ENCODE measurements at regions not wholly inside any gene's neighbourhood (a gene's known extent, or its start where the extent isn't known, plus 50 kb on each side); places are given as distances from the start of the nearest gene placed in this dataset.

- DNase-seq: no peak
Observed at GRCh38 chr16:85463672-85464382, 149.3 kb upstream of the GSE1 start.

DNA sequence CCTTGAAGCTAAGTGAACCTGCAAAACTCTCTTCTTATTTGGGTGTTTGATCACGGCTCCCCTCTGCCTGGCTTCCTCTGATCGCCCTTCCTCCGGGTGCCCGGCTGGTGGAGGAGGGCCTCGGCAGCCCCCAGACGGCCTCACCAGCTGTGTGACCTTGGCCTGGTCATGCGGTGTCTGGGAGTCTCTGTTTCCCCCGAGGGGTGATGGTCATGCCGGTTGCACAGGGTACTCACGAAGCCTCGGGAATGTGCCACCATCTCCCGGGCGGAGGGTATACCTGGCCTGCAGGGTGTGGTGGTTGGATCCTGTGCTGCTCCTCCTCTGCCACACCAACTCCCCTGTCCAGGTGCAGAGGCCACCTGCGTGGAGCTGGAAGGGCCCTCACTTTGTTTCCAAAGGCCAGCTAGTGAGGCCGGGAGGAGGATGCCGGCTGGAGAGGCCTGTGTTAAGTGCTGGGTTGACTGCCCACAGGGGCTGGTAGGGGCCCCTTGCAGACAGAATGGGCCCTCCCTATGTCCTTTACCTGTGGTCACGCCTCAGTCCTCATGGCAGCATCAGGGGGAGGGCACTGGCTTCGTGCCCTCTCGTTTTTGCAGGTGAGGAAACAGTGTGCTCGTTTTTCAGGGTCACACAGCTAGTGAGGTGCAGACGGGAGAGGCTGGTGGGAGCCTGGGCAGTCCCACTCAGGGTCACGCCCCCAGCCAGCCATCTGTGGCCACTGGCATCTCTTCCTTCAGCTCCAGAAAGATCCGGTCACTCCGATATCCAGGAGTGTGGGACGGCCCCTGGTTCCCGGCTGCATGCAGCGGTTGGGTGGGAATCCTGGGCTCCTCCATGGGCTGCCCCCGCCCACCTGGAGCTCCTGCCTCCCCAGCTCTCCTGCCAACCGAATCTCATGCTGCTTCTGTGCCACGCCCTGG, 148.5 kb upstream of the GSE1 start:
- DNase-seq: no peak

DNA sequence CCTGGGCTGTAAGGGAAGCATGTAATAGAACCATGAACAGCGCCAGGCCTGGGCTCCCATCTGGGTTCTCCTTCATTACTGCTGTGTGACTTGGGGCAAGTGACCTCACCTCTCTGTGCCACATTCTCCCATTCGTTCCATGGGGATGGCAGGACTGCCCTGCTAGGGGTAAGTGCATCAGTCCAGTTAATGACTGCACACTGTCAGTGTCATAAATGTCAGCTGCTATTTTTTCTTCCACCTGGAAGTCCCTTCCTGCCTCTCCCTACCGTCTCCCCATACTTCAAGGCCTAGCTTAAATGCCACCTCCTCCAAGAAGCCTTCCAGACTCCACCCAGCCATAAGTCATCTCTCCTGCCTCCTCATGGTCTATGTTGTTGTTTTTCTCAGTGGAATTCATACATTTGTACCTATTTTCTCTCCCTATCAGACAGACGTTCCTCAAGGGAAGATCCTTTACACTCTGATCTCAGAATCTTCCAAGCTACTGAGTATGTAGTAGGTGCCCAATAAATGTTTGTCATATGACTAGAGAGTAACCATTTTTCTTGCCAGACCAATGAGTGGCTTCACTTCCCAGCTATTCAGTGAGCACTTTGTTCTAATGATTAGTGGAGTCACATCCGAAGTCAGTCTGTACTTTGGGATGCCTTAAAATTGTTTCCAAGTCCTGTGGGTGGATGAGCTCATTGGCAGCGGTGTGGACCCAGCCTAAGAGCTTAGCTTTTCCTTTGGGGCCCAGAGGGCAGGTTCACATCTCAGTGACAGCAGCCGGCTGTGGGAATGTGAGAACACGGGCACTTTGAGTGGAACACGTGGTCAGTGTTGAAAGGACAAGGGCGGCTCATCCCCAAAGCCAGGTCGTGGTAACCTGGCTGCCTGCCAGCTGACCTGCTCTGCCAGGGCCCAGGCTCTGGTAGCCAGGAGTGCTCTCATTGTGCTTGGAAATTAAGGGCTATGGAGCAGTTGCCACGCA, 147.5 kb upstream of the GSE1 start:
- DNase-seq: no peak

GRCh38 chr16:85466304-85466700, 146.8 kb upstream of the GSE1 start:
- no peak for DNase-seq

DNA sequence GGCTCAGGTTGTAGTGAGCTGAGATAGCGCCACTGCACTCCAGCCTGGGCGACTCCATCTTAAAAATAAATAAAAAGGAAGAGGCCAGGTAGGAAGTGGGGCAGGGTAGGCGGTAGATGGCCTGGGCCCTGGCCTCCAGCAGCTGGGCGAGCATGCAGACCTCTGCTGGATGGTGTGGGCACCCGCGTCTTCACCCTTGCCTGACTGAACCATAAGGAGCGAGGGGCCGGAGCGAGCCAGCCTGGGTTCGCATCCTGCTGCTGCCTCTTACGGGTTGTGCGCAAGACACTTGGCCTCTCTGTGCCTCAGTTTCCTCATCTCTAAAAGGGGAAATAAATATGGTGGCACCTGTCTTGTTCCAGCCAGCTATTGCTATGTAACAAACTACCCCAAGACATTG, 146.1 kb upstream of the GSE1 start:
- no peak for DNase-seq

DNA sequence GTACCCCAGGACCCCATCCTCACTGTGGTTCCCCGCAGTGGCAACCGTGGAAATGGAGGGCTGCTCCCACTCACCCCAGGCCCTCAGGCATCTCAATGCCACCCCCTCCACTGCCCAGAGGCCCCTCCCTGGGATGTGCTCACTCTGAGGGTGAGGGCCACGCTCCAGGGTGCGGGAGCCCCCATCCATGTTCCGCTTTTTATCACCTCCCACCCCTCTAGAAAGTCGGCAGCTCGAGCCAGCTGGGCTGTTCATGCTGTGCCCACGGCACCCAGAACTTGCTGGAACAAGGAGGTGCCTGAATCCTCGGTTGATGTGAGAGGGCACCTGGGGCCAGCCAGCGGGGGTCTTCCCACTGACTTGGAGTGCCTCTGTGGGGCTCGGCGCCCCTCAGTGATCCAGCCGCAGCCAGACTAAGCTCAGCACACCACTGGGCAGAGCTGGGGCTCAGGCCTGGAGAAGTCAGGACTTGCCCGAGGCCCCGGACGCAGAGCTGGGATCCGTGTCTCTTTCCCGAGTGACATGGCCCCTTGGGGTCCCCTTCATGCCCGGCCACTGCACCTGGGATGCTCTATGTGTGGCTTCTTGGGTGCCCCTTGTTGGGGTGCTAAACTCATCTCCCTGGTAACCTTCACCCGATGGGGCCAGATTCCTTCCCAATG, 143.1 kb upstream of the GSE1 start:
- no peak for DNase-seq

DNA sequence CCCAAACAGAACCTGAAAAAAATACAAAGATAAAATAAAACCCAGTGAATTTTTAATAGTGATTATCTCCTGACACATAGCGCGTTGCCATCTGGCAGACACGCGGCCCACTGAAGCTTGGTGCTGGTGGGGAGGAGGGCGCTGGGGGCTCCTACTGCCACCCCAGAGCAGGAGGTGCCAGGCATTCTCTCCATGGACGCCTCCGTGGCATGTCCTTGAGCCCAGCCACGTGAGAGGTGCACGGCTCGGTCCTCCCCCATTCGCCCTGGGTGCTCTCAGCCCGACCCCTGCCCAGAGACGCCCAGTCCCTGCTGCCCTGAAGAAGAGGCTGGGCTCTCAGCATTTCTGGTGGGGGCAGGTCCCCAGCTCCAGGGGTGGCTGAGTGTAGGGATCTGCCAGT, 142.2 kb upstream of the GSE1 start:
- no peak for DNase-seq

GRCh38 chr16:85471469-85472431, 141.4 kb upstream of the GSE1 start:
- no peak for DNase-seq

GRCh38 chr16:85472514-85472913, 140.6 kb upstream of the GSE1 start:
- DNase-seq: no peak

DNA sequence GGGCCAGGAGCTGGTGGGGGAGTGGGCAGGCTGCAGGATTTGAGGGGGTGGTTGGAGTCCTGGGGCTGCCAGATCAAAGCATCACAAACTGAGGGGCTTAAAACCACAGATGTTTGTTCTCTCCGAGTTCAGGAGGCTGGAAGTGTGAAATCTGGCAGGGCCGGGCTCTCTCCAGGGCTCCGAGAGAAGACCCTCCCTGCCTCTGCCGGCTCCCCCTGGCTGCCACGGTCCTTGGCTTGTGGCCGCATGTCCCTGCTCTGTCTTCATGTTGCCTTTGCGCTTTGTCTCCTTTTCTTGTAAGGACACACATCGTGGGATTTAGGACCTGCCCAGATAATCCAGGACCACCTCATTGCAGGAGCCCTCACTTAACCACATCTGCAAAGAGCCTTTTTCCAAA, 139.8 kb upstream of the GSE1 start:
- no peak for DNase-seq

DNA sequence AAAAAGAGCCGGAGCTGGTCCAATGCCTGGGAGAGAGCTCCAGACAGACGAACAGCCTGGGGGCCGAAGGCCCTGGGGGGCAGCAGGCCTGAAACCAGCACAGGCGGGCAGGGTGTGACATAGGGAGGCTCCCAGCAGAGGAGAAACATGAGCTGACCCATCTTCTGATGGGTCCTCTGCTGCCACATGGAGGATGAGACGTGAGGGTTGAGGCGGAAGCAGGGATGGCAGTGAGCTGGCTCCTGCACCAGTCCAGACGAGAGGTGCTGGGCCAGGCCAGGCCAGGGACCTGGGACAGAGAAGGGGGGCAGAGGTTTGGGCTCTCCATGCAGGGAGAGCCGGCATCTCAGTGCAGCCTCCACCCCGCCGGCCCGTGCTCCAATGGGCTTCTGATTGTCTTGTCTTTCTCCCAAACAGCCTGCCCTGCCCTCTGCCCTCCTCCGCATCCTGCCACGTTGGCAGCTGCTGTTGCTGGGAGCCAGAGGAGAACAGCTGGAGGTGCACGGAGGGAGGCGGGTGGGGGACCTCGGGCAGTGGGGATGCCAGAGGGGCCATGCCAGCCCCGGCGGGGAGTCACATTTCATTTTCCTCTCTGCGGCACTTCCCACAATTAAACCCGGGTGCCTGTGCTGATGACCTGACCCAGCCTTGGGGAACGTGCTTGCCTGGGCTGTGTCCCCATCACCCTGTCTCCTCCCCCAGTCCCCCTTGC, 139.1 kb upstream of the GSE1 start:
- no peak for DNase-seq

- no peak for DNase-seq
Observed at GRCh38 chr16:85474621-85475217, 138.4 kb upstream of the GSE1 start.

DNA sequence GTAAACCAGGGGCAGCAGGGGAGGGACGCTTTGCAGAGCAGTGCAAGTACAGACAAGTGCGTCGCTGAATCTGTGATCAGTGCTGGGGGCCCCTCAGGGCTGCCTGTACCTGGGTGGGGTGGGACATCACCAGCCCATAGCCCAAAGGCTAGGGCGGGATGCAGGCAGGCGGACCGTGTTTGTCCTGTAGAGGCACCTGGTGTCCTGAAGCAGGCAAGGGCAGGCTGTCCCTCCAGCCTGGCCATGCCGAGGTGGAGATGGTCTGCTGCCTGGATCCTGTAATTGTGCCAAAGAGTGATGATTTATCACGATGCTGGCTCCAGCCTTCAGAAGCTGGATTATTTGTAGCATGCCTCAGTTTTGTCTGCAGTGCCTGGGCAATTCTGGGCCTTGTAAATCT, 137.9 kb upstream of the GSE1 start:
- no peak for DNase-seq

- DNase-seq: no peak
Observed at GRCh38 chr16:85475691-85476300, 137.3 kb upstream of the GSE1 start.

DNA sequence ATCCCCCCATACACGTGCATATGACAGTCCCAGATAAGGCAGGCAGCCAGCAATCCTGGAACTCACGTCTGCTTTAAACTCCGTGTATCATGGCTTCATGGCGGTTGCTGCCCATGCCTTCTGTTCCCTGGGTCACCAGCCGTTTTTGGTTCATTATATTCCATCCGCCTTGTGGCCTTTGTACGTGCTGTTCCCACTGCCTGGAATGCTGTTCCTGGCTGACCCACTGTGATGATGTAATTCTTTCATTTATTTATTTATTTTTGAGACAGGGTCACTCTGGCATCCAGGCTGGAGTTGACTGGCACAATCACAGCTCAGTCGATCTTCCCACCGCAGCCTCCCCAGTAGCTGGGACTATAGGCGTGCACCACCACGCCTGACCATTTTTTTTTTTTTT, 136.7 kb upstream of the GSE1 start:
- DNase-seq: no peak

GRCh38 chr16:85477801-85478363, 135.2 kb upstream of the GSE1 start:
- no peak for DNase-seq

DNA sequence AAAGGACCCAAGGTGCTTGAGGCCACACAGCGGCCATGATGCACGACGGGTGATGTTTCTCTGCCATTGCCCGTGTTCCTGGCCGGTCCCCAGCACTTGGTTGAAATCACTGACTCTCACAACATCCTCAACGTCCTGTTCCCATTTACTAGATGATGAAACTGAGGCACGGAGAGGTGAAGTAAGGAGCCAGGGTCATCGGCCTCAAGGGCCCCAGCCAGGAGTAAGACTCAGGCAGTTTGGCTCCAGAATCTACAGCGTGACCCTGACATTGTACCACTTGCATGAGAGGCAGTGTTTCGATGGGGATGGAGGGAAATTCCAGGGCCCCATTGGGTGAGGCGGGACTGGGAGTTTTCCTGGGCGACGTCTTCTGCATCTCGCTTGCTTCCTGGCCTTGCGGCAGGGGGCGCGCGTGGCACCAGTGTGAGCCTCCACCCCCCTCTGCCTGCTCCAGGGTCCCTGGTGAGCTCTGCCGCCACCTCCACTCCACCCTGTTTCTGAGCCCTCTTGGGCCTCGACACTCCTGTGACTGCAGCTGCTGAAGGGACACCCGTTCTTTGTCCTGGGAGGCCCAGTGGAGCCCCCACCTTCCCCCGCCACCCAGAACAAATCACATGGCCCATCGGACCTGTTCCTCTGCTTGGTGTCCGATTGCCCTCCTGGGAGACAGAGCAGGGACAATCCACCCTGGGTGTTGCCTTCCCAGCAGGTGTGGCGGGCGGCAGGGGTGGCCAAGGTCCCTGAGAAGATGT, 133.0 kb upstream of the GSE1 start:
- no peak for DNase-seq

- DNase-seq: no peak
Observed at GRCh38 chr16:85480727-85481101, 132.4 kb upstream of the GSE1 start.

DNA sequence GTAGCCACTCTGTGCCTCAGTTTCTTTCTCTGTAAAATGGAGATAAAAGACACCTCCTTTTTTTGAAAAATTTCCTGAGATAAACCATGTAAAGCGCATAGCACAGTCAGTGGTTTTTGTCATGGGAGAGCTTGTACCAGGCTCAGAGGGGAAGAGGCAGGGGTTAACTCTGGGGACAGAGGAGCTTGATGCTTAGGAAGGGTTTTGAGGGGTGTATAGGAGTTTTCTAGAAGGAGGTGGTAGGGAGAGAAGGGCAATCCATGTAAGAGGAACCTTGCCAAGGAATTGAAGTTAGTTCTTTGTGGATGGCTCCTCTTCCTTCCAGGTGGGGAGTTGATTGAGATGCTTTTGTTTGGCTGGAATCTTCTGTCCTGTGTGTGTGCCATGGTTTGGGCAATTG, 131.9 kb upstream of the GSE1 start:
- DNase-seq: no peak

Data from GOT3 (cell line).